Uterus (tissue), 2 donors: ENCODE measurements at regions not wholly inside any gene's neighbourhood (a gene's known extent, or its start where the extent isn't known, plus 50 kb on each side); places are given as distances from the start of the nearest gene placed in this dataset.

Experiments
- CTCF ChIP-seq, 4 experiments: fragments of 200-600 bp in 2 of 4; fragments of 450-650 bp in 2 of 4; sonication (generic) in 2 of 4; IDR thresholded peaks; one replicate each; pipeline ENCODE4 v1.5.1; 2016 to 2019; ENCODE audit warnings: antibody characterized with exemption in 4 of 4, mild to moderate bottlenecking in 2 of 4, moderate library complexity in 1 of 4
- POLR2A ChIP-seq, 2 donors: fragments of 450-650 bp; IDR thresholded peaks; one replicate each; pipeline ENCODE4 v1.6.1; 2016; ENCODE audit warnings: antibody characterized with exemption in 2 of 2, mild to moderate bottlenecking in 1 of 2, moderate library complexity in 1 of 2

GRCh38 chr11:81669935-81670543 lies 1063.6 kb downstream of the FAM181B start:
- TF ChIP-seq POLR2A (IDR thresholded peaks at IDR 0.05) (no peak), CTCF (IDR thresholded peaks at IDR 0.05) (no peak)
